ENCODE measurements at regions not wholly inside any gene's neighbourhood (a gene's known extent, or its start where the extent isn't known, plus 50 kb on each side); places are given as distances from the start of the nearest gene placed in this dataset.
"Not testable (repeated sequence)": the region's sequence is repeated elsewhere in the genome, so short reads cannot be mapped to it uniquely, and the experiment has no call there.

DNA sequence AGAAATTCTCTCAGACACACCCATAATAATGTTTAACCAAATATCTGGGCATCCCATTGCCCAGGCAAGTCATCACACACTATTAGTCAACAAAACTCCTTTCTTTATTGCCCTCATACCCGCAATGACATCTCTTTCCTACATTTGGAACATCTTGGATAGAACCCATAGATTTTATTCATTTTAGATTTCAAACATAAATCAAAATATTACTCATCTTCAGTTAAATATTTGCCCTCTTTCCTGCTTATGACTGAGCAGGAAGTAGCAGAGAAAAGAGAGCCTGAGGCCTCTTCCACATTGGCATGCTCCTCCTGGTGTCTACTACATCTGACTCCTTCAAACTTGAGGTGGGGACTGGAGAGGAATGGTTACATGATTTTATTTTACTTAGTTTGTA is 592.0 kb downstream of the CHSY3 start:
- no peak for DNase-seq (ENCODE audit: low read depth)

DNA sequence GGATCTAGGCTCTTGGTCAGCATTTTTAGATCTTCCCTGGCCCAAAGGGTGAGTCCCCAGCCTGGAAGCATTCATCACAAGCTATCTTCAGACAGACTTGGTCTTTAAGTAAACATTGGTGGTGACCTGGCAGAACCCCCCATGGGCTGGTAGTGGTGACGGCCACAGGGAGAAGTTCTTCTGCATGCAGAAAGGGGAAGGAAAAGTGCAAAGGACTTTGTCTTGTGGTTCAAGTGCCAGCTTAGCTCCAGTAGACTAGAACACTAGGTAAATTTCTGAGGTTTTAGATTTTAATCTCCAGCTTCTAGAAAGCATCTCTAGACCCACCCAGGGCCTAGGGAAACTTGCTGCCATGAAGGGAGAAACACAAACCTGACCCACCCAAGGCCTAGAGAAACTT is 584.0 kb downstream of the CHSY3 start:
- DNase-seq (ENCODE audit: low read depth): no peak

DNA sequence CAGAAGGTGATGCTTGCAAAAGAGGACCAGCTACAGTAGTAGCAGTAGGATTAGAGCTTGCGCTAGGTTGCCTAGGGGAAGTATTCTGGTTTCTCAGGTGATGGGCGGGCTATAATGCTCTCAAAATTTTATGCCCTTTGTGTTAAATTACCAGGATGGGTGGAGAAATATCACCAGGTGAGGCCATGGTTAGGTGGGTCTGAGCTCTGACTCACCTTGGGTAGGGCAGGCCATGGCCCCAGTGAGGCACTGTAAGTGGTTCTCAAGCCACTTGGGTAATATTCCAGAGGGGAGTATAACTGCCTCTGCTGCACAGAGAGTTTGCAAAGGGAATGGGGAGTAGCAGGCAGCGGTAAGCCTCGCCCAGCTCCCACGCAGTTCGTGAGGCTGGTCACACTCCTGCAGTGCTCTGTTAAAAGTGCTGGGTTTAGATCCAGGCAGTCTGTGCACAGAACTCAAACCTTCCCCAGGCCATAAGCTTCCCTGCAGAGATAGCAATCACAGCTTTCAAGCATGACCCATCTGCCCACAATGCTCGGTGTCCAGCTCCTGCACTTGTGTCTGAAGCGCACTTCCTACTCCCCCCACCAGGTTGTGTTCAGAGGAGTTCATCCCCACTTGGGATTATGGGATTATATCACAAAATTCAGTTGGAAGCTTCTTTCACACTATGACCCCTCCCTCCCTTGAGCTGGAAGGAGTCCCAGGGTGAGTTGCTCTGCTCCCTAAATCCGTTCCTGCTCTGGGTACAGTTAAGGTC is 575.0 kb downstream of the CHSY3 start:
- no peak for DNase-seq (ENCODE audit: low read depth)

DNA sequence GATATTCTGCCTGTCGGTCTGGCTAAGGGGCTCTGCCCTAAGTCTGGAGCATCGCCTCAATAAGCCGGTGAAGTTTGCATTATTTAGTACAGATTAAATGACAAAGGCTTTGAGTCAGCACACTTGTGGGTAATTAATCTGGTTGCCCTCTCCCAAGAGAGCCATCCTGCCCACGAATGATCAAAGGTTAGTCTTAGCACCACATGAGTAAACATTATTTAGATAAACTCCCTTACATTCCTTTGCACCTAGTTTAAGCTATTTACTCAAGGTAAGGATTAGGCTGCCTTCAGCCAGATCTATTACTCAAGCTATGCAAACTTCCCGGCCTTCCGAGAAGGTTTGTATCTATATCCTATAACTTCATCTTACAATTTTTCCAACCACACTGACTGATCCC is 572.1 kb downstream of the CHSY3 start:
- no peak for DNase-seq (ENCODE audit: low read depth)

DNA sequence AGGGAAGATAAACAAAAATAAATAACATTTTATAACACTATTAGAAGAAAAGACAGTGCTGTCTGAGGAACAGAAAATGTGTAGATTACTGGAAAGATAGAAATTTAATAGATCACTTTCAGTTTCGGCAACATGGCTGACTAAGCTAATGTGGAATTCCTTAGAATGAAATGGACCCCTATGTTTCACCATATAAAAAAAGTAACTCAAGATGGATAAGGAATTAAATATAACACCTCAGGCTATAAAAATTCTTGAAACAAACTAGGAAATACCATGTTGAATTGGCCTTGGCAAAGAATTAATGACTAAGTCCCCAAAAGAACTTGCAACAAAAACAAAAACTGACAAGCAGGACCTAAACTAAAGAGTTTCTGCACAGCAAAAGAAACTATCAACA is 558.3 kb downstream of the CHSY3 start:
- no peak for DNase-seq (ENCODE audit: low read depth)

DNA sequence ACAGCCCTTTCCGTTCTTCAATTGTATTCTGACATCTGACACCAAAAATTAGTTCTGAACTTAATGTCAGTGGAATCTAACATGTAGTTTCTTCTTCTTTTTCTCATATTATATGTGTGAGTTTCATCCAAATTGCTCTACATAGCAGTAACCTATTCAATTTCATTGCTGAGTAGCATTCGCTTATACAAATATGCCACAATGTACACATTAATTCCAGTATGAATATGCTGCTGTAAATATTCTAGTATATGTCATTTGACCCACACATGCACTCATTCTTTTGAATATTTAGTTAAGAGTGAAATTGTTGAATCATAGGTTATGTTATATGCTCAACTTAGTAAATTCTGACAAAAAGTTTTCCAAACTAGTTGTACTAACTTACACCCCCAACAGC is 550.9 kb downstream of the CHSY3 start:
- no peak for DNase-seq (ENCODE audit: low read depth)

DNA sequence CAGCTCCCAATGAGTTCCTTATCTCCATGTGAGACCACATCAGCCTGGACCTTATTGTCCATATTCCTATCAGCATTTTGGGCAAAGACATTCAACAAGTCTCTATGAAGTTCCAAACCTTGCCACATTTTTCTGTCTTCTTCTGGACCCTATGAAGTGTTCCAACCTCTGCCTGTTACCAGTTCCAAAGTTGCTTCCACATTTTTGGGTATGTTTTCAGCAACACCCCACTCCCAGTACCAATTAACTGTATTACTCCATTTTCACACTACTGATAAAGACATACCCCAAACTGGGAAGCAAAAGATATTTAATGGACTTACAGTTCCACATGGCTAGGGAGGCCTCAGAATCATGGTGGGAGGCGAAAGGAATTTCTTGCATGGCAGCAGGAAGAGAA is 548.5 kb downstream of the CHSY3 start:
- no peak for DNase-seq (ENCODE audit: low read depth)

DNA sequence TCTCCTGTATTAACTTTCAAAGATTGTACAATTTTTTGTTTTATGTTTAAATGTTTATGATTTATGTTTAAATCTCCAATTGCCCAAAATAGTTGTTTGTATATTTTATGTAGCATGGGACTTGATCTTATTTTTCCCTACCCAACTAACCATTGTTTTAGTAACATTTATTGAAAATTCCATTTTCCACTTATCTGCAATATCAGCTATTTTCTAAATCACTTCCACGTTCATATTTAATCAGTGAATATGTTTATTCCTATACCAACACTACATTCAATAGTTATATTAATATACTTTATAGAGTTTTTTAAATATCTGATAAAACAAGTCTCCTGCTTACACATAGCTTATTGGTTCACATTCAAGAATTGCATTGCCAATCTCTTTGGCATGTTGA is 532.2 kb downstream of the CHSY3 start:
- DNase-seq (ENCODE audit: low read depth): no peak

DNA sequence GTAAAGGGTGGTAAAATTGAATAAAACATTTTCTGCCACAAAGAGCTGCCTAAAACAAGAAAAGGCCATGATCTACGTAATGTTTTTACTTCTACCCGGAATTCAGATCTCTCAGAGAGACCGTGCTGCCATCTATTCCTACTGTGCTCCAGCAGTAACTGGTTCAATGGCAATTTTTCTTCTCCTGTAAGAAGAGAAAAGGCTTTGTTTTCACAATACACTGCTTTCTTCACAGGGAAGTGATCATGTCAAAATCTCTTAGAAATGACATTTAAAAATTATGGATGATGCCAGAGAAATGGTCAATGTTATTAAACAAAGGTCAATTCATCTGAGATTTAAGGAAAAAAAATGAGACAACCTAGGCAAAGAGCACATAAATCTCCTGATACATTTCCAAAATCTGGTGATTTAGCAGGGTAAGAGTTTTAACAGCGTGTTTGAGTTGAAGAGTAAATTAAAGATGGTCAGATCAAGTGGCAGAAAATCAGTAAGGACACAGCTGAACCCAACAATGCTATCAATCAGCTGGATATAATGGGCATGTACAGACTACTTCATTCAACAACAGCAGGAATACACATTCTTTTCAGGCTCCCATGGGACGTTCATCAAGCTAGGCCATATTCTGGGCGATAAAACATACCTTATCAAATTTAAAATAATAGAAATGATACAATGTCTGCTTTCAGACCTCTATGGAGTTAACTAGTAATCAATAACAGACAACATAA is 523.1 kb downstream of the CHSY3 start:
- DNase-seq (ENCODE audit: low read depth): no peak

DNA sequence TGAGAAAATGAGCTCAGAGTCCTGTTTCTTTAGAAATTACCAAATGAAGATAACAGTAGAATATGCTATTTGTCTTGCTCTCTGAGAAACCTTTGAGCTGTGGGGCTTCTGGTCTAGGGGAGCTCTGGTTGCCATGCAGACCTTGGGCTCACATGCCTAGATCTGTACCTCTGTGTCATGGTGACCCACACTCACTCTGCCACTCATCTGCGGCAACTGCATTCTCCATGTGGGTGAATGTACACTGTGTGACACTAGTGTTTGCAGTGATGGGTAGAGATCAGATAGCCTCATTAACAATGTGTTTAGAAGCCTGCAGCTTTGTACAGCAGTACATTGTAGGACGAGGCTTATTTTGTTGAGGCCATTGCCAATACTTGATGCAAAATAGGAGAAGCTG is 521.2 kb downstream of the CHSY3 start:
- DNase-seq (ENCODE audit: low read depth): no peak

DNA sequence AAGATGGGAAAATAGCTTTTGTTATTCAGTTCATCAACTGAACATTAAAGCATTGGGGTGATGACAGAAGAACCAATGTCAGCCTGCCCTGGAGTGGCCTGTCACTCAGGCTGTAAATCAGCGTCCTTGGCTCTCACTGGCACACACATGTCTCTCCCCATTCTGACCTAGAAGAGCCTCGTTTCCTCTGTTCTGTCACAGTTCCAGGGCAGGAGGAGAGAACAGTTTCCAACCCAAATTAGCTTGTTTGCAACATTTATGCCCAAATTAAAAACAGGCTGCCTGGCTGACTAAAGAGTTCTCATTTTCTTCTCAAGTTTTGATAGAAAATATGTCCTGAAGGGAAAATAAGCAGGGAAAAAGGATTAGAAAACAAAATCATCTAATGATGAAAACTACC is 520.1 kb downstream of the CHSY3 start:
- no peak for DNase-seq (ENCODE audit: low read depth)

DNA sequence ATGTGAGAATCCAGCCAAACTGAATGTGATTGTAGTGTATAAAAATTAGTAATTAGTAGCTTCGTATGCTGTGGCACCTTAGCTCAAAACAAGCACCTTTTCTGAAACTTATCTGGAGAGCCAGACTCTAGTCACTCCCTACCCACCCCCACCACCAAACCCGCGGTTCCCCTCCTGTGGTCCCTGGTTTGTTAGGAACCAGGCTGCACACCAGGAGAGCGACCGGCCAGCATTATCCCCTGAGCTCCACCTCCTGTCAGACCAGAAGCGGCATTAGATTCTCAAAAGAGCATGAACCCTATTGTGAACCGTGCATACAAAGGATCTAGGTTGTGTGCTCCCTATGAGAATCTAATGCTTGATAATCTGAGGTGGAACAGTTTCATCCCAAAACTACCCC is 498.6 kb downstream of the CHSY3 start:
- DNase-seq (ENCODE audit: low read depth): no peak

DNA sequence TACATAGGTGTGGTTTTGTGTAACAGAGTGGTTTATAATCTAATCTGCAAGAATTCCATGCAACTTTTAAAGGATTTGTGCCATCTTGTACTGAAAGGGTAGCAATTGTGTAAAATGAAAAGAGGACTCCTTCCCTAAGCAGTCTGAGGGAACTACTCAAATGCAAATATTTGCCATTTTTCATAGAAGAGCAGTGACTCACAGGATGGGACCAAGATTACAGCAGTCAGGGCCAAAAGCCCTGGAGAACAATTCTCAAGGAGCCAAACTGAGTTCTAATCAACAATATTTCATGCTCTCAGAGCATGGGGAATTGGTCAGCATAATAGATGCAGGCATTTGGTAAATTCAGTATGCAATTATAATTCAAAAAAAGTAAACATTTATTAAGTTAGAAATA is 495.8 kb downstream of the CHSY3 start:
- DNase-seq (ENCODE audit: low read depth): peak; percentile 31

DNA sequence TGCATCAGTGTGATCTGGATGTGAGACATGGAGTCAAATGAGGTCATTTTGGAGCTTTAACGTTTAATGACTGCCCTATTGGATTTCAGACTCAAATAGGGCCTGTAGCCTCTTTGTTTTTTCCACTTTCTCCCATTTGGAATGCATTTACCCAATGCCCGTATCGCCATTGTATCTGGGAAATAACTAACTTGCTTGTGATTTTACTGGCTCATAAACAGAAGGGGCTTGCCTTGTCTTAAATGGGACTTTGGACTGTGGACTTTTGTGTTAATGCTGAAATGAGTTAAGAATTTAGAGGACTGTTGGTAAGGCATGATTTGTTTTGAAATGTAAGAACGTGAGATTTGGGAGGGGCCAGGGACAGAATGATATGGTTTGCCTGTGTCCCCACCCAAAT is 494.6 kb downstream of the CHSY3 start:
- DNase-seq (ENCODE audit: low read depth): no peak

DNA sequence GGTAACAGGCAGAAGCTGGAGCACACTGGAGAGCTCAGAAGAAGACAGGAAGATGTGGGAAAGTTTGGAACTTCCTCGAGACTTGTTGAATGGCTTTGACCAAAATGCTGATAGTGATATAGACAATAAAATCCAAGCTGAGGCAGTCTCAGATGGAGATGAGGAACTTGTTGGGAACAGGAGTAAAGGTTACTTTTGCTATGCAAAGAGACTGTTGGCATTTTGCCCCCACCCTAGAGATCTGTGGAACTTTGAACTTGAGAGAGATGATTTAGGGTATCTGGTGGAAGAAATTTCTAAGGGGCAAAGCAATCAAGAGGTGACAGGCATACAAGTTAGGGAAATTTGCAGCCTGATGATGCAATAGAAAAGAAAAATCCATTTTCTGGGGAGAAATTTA is 493.5 kb downstream of the CHSY3 start:
- DNase-seq (ENCODE audit: low read depth): not testable (repeated sequence)

DNA sequence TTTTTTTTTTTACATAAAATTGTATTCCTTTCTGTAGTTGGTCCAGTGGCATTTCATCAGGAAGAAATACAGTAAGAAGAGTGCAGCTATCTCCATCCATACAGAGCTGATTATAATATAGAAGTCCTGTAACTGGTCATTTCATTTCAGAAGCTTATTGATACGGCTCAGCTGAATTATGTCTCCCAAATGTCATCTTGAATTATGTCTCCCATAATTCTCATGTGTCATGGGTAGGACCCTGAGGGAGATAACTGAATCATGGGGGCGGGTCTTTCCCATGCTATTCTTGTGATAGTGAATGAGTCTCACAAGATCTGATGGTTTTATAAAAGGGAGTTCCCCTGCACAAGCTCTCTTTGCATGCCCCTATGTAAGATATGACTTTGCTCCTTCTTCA is 492.9 kb downstream of the CHSY3 start:
- DNase-seq (ENCODE audit: low read depth): no peak

DNA sequence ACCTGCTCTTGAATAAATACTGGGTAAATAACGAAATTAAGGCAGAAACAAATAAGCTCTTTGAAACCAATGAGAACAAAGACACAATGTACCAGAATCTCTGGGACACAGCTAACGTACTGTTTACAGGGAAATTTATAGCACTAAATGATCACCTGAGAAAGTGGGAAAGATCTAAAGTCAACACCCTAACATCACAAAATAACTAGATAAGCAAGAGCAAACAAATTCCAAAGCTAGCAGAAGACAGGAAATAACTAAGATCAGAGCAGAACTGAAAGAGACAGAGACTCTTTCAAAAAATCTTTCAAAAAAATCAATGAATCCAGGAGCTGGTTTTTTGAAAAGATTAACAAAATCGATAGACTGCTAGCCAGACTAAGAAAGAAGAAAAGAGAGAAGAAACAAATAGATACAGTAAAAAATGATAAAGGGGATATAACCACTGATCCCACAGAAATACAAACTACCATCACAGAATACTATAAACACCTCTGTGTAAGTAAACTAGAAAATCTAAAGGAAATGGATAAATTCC is 487.5 kb downstream of the CHSY3 start:
- DNase-seq (ENCODE audit: low read depth): not testable (repeated sequence)

DNA sequence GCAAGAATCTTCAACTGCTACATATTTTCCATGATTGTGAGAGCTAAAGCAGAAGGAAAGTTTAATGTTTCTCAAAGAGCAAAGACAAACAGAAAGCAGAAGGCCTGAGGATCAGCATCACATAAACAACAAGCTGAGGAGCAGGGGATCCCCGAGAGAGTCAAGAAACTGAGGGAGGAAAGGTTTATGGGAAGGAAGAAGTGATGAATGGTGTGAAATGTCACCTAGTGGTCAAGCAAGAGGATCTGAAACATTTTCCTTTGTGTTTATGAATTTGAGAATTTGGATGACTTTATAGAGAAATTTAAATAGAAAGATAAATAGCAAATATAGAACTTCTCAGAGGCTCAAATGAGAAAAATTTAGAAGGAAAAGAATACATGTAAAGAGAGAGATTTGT is 481.9 kb downstream of the CHSY3 start:
- no peak for DNase-seq (ENCODE audit: low read depth)

DNA sequence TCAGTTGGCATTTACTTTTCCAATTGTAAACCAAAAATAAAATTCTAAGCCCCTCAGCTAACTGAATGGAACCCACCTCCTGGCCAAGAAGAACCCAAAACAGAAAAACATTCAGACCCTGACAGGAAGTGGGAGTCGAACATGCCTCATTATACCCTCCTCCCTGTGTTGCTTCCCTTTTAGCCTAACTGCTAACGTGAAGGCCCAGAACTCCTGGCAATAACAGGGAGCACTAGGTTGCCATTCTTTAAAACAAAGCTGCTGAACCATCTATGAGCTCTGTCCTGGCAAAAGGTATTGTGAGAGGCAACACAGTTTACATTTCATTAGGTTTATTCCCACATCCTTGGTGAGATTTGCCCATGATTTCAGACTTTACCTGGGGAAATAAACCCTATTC is 481.4 kb downstream of the CHSY3 start:
- DNase-seq (ENCODE audit: low read depth): no peak

DNA sequence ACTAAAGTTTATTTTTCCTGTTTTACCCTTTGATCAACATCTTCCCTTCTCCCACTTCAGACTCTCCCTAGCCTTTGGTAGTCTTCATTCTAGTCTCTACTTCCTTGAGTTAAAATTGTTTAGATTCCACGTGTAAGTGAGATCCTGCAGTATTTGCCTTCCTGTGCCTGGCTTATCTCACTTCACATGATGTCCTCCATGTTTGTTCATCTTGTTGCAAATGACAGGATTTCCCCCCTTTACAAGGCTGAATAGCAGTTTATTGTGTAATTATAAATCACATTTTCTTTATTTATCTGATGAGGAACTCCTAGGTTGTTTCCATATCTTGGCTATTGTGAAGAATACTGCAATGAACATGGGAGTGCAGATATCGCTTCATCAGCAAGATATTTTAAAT is 461.7 kb downstream of the CHSY3 start:
- DNase-seq (ENCODE audit: low read depth): no peak

DNA sequence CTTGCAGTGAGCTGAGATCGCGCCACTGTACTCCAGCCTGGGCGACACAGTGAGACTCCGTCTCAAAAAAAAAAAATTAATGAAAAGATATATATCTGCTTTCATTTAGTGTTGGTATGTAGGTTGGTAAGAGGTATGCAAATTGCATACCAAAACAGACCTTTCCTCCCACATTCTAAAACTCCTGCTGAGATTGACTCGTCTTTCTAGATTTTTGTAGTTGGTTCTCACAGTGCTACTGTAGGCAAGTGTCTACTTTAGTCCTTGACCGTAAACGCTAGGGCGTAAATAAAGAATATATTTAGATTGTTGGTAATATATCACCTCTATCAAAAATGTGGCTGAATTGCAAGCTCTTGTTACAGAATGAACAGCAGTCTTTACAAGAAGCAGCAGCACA is 445.9 kb downstream of the CHSY3 start:
- DNase-seq (ENCODE audit: low read depth): no peak

DNA sequence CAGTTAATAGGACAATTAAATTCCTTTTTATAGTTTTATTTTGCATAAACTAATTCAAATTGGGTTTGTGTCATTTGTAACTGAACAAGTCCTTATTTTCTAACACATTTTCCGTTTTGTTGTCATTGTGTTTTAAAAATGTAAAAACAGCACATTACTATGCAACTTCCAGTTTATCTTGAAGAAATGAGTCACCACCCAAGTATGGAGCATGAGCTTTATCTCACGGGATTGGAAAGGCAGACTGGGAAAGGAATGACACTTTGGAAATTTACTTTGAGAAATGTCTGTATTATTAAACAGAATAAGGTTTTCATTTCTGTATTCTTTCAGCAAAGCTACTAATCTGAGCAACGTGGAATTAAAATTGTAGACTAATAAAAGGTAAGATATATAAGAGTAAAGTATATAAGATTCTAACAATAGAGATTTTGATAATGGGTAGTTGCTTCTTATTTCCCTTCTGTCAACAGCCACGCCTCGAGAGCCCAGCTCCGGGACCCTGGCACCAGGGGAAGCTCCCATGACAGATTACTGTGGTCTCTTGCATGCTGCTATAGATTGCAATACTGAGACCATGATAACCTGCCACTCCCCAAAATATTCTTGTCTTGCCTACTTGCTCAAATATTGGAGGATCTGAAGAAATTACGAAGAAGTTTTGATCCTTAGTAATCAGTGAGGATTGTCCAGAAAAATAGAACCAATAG is 433.1 kb downstream of the CHSY3 start:
- peak; percentile 54 for DNase-seq (ENCODE audit: low read depth)

DNA sequence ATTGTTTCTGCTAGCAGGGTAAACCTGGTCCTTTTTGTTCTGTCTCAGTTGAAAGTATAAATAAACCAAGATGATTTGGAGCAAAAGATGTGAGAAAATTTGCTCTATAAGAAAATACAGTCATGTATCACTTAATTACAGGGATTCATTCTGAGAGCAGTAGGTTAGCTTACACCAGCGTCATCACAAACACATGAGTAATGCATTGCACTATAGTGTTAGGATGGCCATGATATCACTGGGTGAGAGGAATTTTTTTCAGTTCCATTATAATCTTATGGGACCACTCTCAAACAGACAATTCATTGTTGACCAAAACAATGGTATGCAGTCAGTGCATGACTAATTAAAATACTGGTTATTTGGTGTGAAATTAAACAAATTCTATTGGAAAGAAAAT is 430.9 kb downstream of the CHSY3 start:
- DNase-seq (ENCODE audit: low read depth): no peak
